IMR-90 (cell line): ENCODE measurements at regions not wholly inside any gene's neighbourhood (a gene's known extent, or its start where the extent isn't known, plus 50 kb on each side); places are given as distances from the start of the nearest gene placed in this dataset.

Experiments
- POLR2A ChIP-seq: IDR thresholded peaks from 2 replicates; pipeline ENCODE4 v1.6.1; 2012; ENCODE audit warnings: mild to moderate bottlenecking, low read depth, low read length
- RCOR1 ChIP-seq: IDR thresholded peaks from 2 replicates; pipeline ENCODE4 v1.6.1; 2012; ENCODE audit warnings: mild to moderate bottlenecking, low read length, improper control_type of control experiment; ENCODE audit not compliant: insufficient replicate concordance
- TF ChIP-seq, protein P1 (sequence below): conservative IDR thresholded peaks from 2 replicates; pipeline ENCODE4 v1.5.1; 2012; ENCODE audit warnings: mild to moderate bottlenecking, low read depth, low read length, improper control_type of control experiment

DNA sequence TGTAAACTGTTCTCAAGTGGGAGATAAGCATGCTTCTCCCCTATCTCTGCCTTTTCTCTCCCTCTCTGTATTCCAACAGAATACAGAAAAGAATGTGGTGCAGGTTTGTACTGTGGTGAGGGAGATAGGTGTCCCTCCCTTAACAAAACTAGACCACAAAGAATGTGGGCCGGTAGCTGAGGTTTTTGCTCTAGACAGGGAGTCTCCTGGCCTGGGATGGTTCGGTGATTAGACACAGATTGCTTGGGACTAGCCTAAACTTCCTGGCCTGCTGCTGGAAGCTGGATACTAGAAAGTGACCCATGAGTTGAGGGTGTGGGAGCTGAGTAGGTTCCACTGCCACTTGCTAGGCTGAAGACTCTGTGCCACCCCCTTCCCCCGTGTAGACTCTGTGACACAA is 143.0 kb downstream of the CXXC4 start:
- TF ChIP-seq, protein P1, sequence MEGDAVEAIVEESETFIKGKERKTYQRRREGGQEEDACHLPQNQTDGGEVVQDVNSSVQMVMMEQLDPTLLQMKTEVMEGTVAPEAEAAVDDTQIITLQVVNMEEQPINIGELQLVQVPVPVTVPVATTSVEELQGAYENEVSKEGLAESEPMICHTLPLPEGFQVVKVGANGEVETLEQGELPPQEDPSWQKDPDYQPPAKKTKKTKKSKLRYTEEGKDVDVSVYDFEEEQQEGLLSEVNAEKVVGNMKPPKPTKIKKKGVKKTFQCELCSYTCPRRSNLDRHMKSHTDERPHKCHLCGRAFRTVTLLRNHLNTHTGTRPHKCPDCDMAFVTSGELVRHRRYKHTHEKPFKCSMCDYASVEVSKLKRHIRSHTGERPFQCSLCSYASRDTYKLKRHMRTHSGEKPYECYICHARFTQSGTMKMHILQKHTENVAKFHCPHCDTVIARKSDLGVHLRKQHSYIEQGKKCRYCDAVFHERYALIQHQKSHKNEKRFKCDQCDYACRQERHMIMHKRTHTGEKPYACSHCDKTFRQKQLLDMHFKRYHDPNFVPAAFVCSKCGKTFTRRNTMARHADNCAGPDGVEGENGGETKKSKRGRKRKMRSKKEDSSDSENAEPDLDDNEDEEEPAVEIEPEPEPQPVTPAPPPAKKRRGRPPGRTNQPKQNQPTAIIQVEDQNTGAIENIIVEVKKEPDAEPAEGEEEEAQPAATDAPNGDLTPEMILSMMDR, result no peak
- TF ChIP-seq RCOR1 (no peak), POLR2A (no peak)
